ENCODE measurements at regions not wholly inside any gene's neighbourhood (a gene's known extent, or its start where the extent isn't known, plus 50 kb on each side); places are given as distances from the start of the nearest gene placed in this dataset.
A peak's percentile ranks its signal among the peaks of the same experiment; 100 is the strongest.
"Not testable (repeated sequence)": the region's sequence is repeated elsewhere in the genome, so short reads cannot be mapped to it uniquely, and the experiment has no call there.

GRCh38 chr5:17413691-17414090 lies 84.3 kb upstream of the TAF11L2 start:
- no peak overlapping the region for H3K4me3 ChIP-seq
- H3K27ac ChIP-seq = no peak overlapping the region
- TF ChIP-seq Cebpa-rat (IDR thresholded peaks at IDR 0.05) = no peak
- peak overlapping the region in 3 of 11 experiments; percentile 10 to 31 (median 27); a peak in 4 of 22 replicates for H3K4me2 ChIP-seq
- H3K36me3 ChIP-seq = no peaks in the 10 kb centered on the region
- no peaks in the 10 kb centered on the region for H4K20me1 ChIP-seq
- no peaks in the 10 kb centered on the region for H3K27me3 ChIP-seq
- peaks cover 0 to 10% (median 0%) of the 10 kb centered on the region in 10 experiments; a peak in 4 of 20 replicates for H3K4me1 ChIP-seq
- H3K9me3 ChIP-seq (replicated peaks in 1 of 11) = no peaks in the 10 kb centered on the region
- no peak overlapping the region for H3K9ac ChIP-seq

GRCh38 chr5:17415321-17415758 lies 82.7 kb upstream of the TAF11L2 start:
- no peaks in the 10 kb centered on the region for H3K36me3 ChIP-seq

GRCh38 chr5:17416374-17416773 lies 81.7 kb upstream of the TAF11L2 start:
- H3K4me1 ChIP-seq = peaks cover 0 to 10% (median 0%) of the 10 kb centered on the region in 10 experiments; a peak in 4 of 20 replicates
- not testable (repeated sequence) for H3K9me3 ChIP-seq (replicated peaks in 1 of 11); H3K4me3 ChIP-seq; H4K20me1 ChIP-seq; H3K27me3 ChIP-seq; H3K36me3 ChIP-seq; H3K4me2 ChIP-seq; H3K27ac ChIP-seq; H3K9ac ChIP-seq

More at GRCh38 chr5:17415321-17415758, 82.7 kb upstream of the TAF11L2 start:
- H3K4me2 ChIP-seq = no peak overlapping the region
- no peak overlapping the region for H3K4me3 ChIP-seq
- H3K4me1 ChIP-seq = peaks cover 0 to 10% (median 0%) of the 10 kb centered on the region in 10 experiments; a peak in 4 of 20 replicates
- no peak overlapping the region for H3K27ac ChIP-seq
- H3K9ac ChIP-seq = no peak overlapping the region
- no peaks in the 10 kb centered on the region for H3K27me3 ChIP-seq
- TF ChIP-seq Cebpa-rat (IDR thresholded peaks at IDR 0.05) = no peak
- H3K9me3 ChIP-seq (replicated peaks in 1 of 11) = no peaks in the 10 kb centered on the region
- H4K20me1 ChIP-seq = no peaks in the 10 kb centered on the region

- peaks cover 0 to 9% (median 3%) of the 10 kb centered on the region in 10 experiments; a peak in 6 of 20 replicates for H3K4me1 ChIP-seq
- no peaks in the 10 kb centered on the region for H3K36me3 ChIP-seq
- no peak overlapping the region for H3K4me2 ChIP-seq
- TF ChIP-seq Cebpa-rat (IDR thresholded peaks at IDR 0.05) = no peak
- H4K20me1 ChIP-seq = no peaks in the 10 kb centered on the region
- H3K9me3 ChIP-seq (replicated peaks in 1 of 11) = peaks cover 0 to under 1% (median 0%) of the 10 kb centered on the region in 11 experiments; a peak in 1 of 22 replicates
- no peak overlapping the region for H3K9ac ChIP-seq
- H3K4me3 ChIP-seq = no peak overlapping the region
- H3K27me3 ChIP-seq = no peaks in the 10 kb centered on the region
- no peak overlapping the region for H3K27ac ChIP-seq
Measured at GRCh38 chr5:17424674-17425073, 73.4 kb upstream of the TAF11L2 start.

GRCh38 chr5:17425385-17426070 lies 72.5 kb upstream of the TAF11L2 start:
- Histone ChIP-seq H3K36me3 (no peaks in the 10 kb centered on the region), H3K27ac (no peak overlapping the region), H3K9me3 (replicated peaks in 1 of 11) (peaks cover 0 to 9% (median 0%) of the 10 kb centered on the region in 11 experiments; a peak in 4 of 22 replicates), H3K4me1 (peaks cover 0 to 17% (median 3%) of the 10 kb centered on the region in 10 experiments; a peak in 7 of 20 replicates), H3K4me3 (no peak overlapping the region), H3K27me3 (no peaks in the 10 kb centered on the region), H3K4me2 (peak overlapping the region in 5 of 11 experiments; percentile 1 to 29 (median 4); a peak in 6 of 22 replicates), H4K20me1 (no peaks in the 10 kb centered on the region), H3K9ac (no peak overlapping the region)
- no peak for TF ChIP-seq Cebpa-rat (IDR thresholded peaks at IDR 0.05)

- H3K4me2 ChIP-seq = no peak overlapping the region; a peak in 1 of 22 replicates
- H3K36me3 ChIP-seq = no peaks in the 10 kb centered on the region
- TF ChIP-seq Cebpa-rat (IDR thresholded peaks at IDR 0.05) = no peak
- H3K27me3 ChIP-seq = no peaks in the 10 kb centered on the region
- H3K9ac ChIP-seq = no peak overlapping the region
- peaks cover 0 to 24% (median 3%) of the 10 kb centered on the region in 10 experiments; a peak in 8 of 20 replicates for H3K4me1 ChIP-seq
- no peaks in the 10 kb centered on the region for H4K20me1 ChIP-seq
- H3K27ac ChIP-seq = no peak overlapping the region
- H3K9me3 ChIP-seq (replicated peaks in 1 of 11) = peaks cover 0 to 13% (median 0%) of the 10 kb centered on the region in 11 experiments; a peak in 4 of 22 replicates
- no peak overlapping the region for H3K4me3 ChIP-seq
Measured at GRCh38 chr5:17426104-17426749, 71.8 kb upstream of the TAF11L2 start.

GRCh38 chr5:17428176-17428800 lies 69.7 kb upstream of the TAF11L2 start:
- Histone ChIP-seq H3K9me3 (replicated peaks in 1 of 11) (peaks cover 0 to 13% (median 0%) of the 10 kb centered on the region in 11 experiments; a peak in 4 of 22 replicates), H3K4me3 (no peak overlapping the region), H4K20me1 (no peaks in the 10 kb centered on the region), H3K27me3 (no peaks in the 10 kb centered on the region), H3K27ac (no peak overlapping the region), H3K36me3 (no peaks in the 10 kb centered on the region), H3K9ac (no peak overlapping the region), H3K4me2 (peak overlapping the region in 2 of 11 experiments; percentile 4 to 15; a peak in 3 of 22 replicates), H3K4me1 (peaks cover 0 to 31% (median 5%) of the 10 kb centered on the region in 10 experiments; a peak in 9 of 20 replicates)
- TF ChIP-seq Cebpa-rat (IDR thresholded peaks at IDR 0.05) = no peak

GRCh38 chr5:17429353-17429752 lies 68.7 kb upstream of the TAF11L2 start:
- H3K36me3 ChIP-seq = no peaks in the 10 kb centered on the region
- H3K9me3 ChIP-seq (replicated peaks in 1 of 11) = peaks cover 0 to 13% (median 0%) of the 10 kb centered on the region in 11 experiments; a peak in 4 of 22 replicates
- no peak overlapping the region for H3K4me3 ChIP-seq
- no peaks in the 10 kb centered on the region for H3K27me3 ChIP-seq
- H3K4me2 ChIP-seq = no peak overlapping the region
- H3K27ac ChIP-seq = no peak overlapping the region
- no peak overlapping the region for H3K9ac ChIP-seq
- H4K20me1 ChIP-seq = no peaks in the 10 kb centered on the region
- peaks cover 0 to 35% (median 5%) of the 10 kb centered on the region in 10 experiments; a peak in 9 of 20 replicates for H3K4me1 ChIP-seq
- TF ChIP-seq Cebpa-rat (IDR thresholded peaks at IDR 0.05) = no peak

GRCh38 chr5:17430241-17430640 lies 67.8 kb upstream of the TAF11L2 start:
- Histone ChIP-seq H3K9me3 (replicated peaks in 1 of 11) (peaks cover 0 to 13% (median 0%) of the 10 kb centered on the region in 11 experiments; a peak in 4 of 22 replicates), H3K27me3 (no peaks in the 10 kb centered on the region), H4K20me1 (no peaks in the 10 kb centered on the region), H3K4me1 (peaks cover 0 to 35% (median 4%) of the 10 kb centered on the region in 10 experiments; a peak in 9 of 20 replicates), H3K9ac (no peak overlapping the region), H3K4me2 (peak overlapping the region in 2 of 11 experiments; percentile 1 to 47; a peak in 2 of 22 replicates), H3K4me3 (no peak overlapping the region), H3K36me3 (no peaks in the 10 kb centered on the region), H3K27ac (no peak overlapping the region)
- no peak for TF ChIP-seq Cebpa-rat (IDR thresholded peaks at IDR 0.05)
